Keratinocyte (primary cell): ENCODE measurements at regions not wholly inside any gene's neighbourhood (a gene's known extent, or its start where the extent isn't known, plus 50 kb on each side); places are given as distances from the start of the nearest gene placed in this dataset.

Experiments
- DNase-seq: peaks from one replicate; pipeline ENCODE4 v3.0.0-alpha.2; 2011; ENCODE audit warnings: low read depth, missing footprints, low spot score
- FAIRE-seq: peaks from 2 replicates; lab custom pipeline; 2011; peaks lifted over from hg19 to GRCh38; lab: Jason Lieb, UNC
- H2AFZ ChIP-seq: 2 replicates; pipeline ENCODE4 v1.6.0; 2012; ENCODE audit warnings: low read length, control low read depth, inconsistent platforms; ENCODE audit not compliant: control insufficient read depth
- H3K27ac ChIP-seq: 2 replicates; pipeline ENCODE4 v1.5.1; 2011; ENCODE audit warnings: low read length; ENCODE audit not compliant: control insufficient read depth, insufficient read depth
- H3K27me3 ChIP-seq: 3 replicates; pipeline ENCODE4 v1.6.0; 2011; ENCODE audit warnings: low read length; ENCODE audit not compliant: control insufficient read depth, insufficient read depth; ENCODE audit errors: extremely low read depth
- H3K36me3 ChIP-seq, 2 experiments: 2 replicates in 1 of 2; 3 replicates in 1 of 2; pipeline ENCODE4 v1.5.1; 2011; ENCODE audit warnings: low read length in 2 of 2, mild to moderate bottlenecking in 1 of 2; ENCODE audit not compliant: control insufficient read depth in 2 of 2, insufficient read depth in 2 of 2; ENCODE audit errors: extremely low read depth in 1 of 2
- H3K4me1 ChIP-seq: 3 replicates; pipeline ENCODE4 v1.5.1; 2011; ENCODE audit warnings: low read length; ENCODE audit not compliant: control insufficient read depth, insufficient read depth; ENCODE audit errors: extremely low read depth
- H3K4me2 ChIP-seq: 3 replicates; pipeline ENCODE4 v1.6.0; 2011; ENCODE audit warnings: low read depth, low read length; ENCODE audit not compliant: control insufficient read depth, insufficient read depth; ENCODE audit errors: extremely low read depth
- H3K4me3 ChIP-seq, 3 experiments: fragments of 200-600 bp in 1 of 3; sonication (generic) in 1 of 3; 2 replicates in 2 of 3; 3 replicates in 1 of 3; pipeline ENCODE4 v1.5.1; 2011 to 2016; ENCODE audit warnings: low read length in 3 of 3, mild to moderate bottlenecking in 3 of 3, control low read depth in 2 of 3, inconsistent platforms in 1 of 3, low read depth in 1 of 3, mixed read lengths in 1 of 3, mixed run types in 1 of 3, moderate library complexity in 1 of 3; ENCODE audit not compliant: control insufficient read depth in 2 of 3, insufficient read depth in 2 of 3; ENCODE audit errors: extremely low read depth in 1 of 3
- H3K79me2 ChIP-seq: 2 replicates; pipeline ENCODE4 v1.6.0; 2012; ENCODE audit warnings: low read length; ENCODE audit not compliant: control insufficient read depth, insufficient read depth
- H3K9ac ChIP-seq: 3 replicates; pipeline ENCODE4 v1.6.0; 2011; ENCODE audit warnings: low read length; ENCODE audit not compliant: control insufficient read depth, insufficient read depth; ENCODE audit errors: extremely low read depth
- H3K9me1 ChIP-seq: 3 replicates; pipeline ENCODE4 v1.6.0; 2011; ENCODE audit warnings: low read length; ENCODE audit not compliant: control insufficient read depth, insufficient read depth; ENCODE audit errors: extremely low read depth
- H3K9me3 ChIP-seq: 2 replicates; pipeline ENCODE4 v1.5.1; 2012; ENCODE audit warnings: low read depth, low read length; ENCODE audit not compliant: control insufficient read depth
- H4K20me1 ChIP-seq: 3 replicates; pipeline ENCODE4 v1.6.0; 2011; ENCODE audit warnings: low read length; ENCODE audit not compliant: control insufficient read depth, insufficient read depth; ENCODE audit errors: extremely low read depth
- CTCF ChIP-seq, 3 experiments: IDR thresholded peaks in 1 of 3; conservative IDR thresholded peaks in 1 of 3; optimal IDR thresholded peaks in 1 of 3; 2 replicates in 2 of 3; 3 replicates in 1 of 3; pipeline versions ENCODE3 to v1.5.1; 2011; ENCODE audit warnings: low read length in 3 of 3, mild to moderate bottlenecking in 3 of 3, moderate library complexity in 2 of 3, control low read depth in 1 of 3, inconsistent platforms in 1 of 3; ENCODE audit not compliant: insufficient read depth in 2 of 3; ENCODE audit errors: extremely low read depth in 1 of 3
- EZH2 ChIP-seq: IDR thresholded peaks from one replicate; pipeline ENCODE4 v1.6.1; 2012; ENCODE audit warnings: inconsistent platforms, mild to moderate bottlenecking, low read length, moderate library complexity
- dilution Hi-C: fragments of 300-500 bp; cut with MboI; formaldehyde crosslinking; loops from one replicate; pipeline ENCODE4 v1.7.0; 2020; ENCODE audit warnings: low sequenced_read_pairs; ENCODE audit not compliant: extremely low pct_ligation_motif_present

- no peaks in the 10 kb centered on the region for H3K79me2 ChIP-seq
- H3K36me3 ChIP-seq = no peaks in the 10 kb centered on the region
- H3K9me1 ChIP-seq = no peaks in the 10 kb centered on the region
- no peak overlapping the region for H3K4me3 ChIP-seq
- DNase-seq (no peak), FAIRE-seq (no peak)
- no peak overlapping the region for H3K27ac ChIP-seq
- peaks cover 8% of the 10 kb centered on the region for H3K9me3 ChIP-seq
- H3K9ac ChIP-seq = no peak overlapping the region
- no peaks in the 10 kb centered on the region for H4K20me1 ChIP-seq
- no peak for TF ChIP-seq EZH2
- TF ChIP-seq CTCF (optimal IDR thresholded peaks at IDR 0.05 in 1 of 3, IDR thresholded peaks at IDR 0.05 in 1 of 3, conservative IDR thresholded peaks at IDR 0.05 in 1 of 3; ENCODE audit: extremely low read depth in 1 of 3, insufficient read depth in 2 of 3, low read length in 3 of 3) = no peak
- no peak overlapping the region for H2AFZ ChIP-seq
- no peaks in the 10 kb centered on the region for H3K27me3 ChIP-seq
- dilution Hi-C loops = no loop called here
- no peaks in the 10 kb centered on the region for H3K4me1 ChIP-seq
- no peak overlapping the region for H3K4me2 ChIP-seq
Observed at GRCh38 chr11:70614034-70614681, 215.8 kb downstream of the CTTN start.

GRCh38 chr11:70615036-70615875, 216.9 kb downstream of the CTTN start:
- no peak overlapping the region for H3K4me3 ChIP-seq
- DNase-seq (no peak), FAIRE-seq (no peak)
- TF ChIP-seq EZH2 (no peak), CTCF (optimal IDR thresholded peaks at IDR 0.05 in 1 of 3, IDR thresholded peaks at IDR 0.05 in 1 of 3, conservative IDR thresholded peaks at IDR 0.05 in 1 of 3; ENCODE audit: extremely low read depth in 1 of 3, insufficient read depth in 2 of 3, low read length in 3 of 3) (no peak)
- H3K79me2 ChIP-seq = no peaks in the 10 kb centered on the region
- no peak overlapping the region for H3K4me2 ChIP-seq
- no peaks in the 10 kb centered on the region for H3K9me1 ChIP-seq
- dilution Hi-C loops = no loop called here
- peaks cover 8% of the 10 kb centered on the region for H3K9me3 ChIP-seq
- no peaks in the 10 kb centered on the region for H4K20me1 ChIP-seq
- no peak overlapping the region for H3K9ac ChIP-seq
- no peaks in the 10 kb centered on the region for H3K36me3 ChIP-seq
- no peak overlapping the region for H2AFZ ChIP-seq
- no peak overlapping the region for H3K27ac ChIP-seq
- H3K4me1 ChIP-seq = no peaks in the 10 kb centered on the region
- no peaks in the 10 kb centered on the region for H3K27me3 ChIP-seq
